ENCODE measurements at regions not wholly inside any gene's neighbourhood (a gene's known extent, or its start where the extent isn't known, plus 50 kb on each side); places are given as distances from the start of the nearest gene placed in this dataset.

- Histone ChIP-seq H3K4me1 (ENCODE audit: control insufficient read depth in 1 of 2, insufficient read depth in 2 of 2, low read length in 2 of 2) (no peaks in the 10 kb centered on the region), H3K9me3 (ENCODE audit: control insufficient read depth in 1 of 2, low read length in 2 of 2) (no peaks in the 10 kb centered on the region), H3K27ac (ENCODE audit: low read length) (no peak overlapping the region), H3K4me3 (ENCODE audit: low read depth in 1 of 2, low read length in 2 of 2) (no peak overlapping the region), H3K27me3 (ENCODE audit: low read depth, low read length) (no peaks in the 10 kb centered on the region), H3K36me3 (ENCODE audit: control insufficient read depth in 1 of 2, insufficient read depth in 2 of 2, low read length in 2 of 2) (no peaks in the 10 kb centered on the region)
Observed at GRCh38 chrX:148161701-148162100, 180.6 kb downstream of the FMR1NB start.

DNA sequence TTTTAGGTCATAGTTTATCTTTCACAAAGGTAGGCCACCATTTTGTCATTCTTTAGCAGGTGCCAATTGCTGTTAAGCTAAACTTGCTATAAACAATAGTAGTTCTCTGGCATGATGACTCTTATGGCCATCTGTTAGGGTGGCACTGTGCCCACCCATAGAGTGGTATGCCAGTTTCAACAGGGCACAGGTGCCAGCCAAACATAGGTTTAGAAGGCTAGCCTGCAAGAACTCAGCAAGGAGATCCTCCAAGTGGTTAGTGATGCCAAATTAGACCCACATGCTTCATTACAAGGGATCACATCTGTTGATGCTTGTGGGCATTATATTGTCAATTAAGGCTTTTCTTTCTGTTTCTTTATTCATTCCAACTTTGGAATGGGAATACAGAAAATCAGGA is 204.5 kb downstream of the FMR1NB start:
- no peaks in the 10 kb centered on the region for H3K36me3 ChIP-seq (ENCODE audit: control insufficient read depth in 1 of 2, insufficient read depth in 2 of 2, low read length in 2 of 2)
- no peaks in the 10 kb centered on the region for H3K27me3 ChIP-seq (ENCODE audit: low read depth, low read length)
- H3K27ac ChIP-seq (ENCODE audit: low read length), result no peak overlapping the region
- no peaks in the 10 kb centered on the region for H3K9me3 ChIP-seq (ENCODE audit: control insufficient read depth in 1 of 2, low read length in 2 of 2)
- H3K4me3 ChIP-seq (ENCODE audit: low read depth in 1 of 2, low read length in 2 of 2), result no peak overlapping the region
- no peaks in the 10 kb centered on the region for H3K4me1 ChIP-seq (ENCODE audit: control insufficient read depth in 1 of 2, insufficient read depth in 2 of 2, low read length in 2 of 2)

GRCh38 chrX:148192547-148192946 is 211.4 kb downstream of the FMR1NB start:
- Histone ChIP-seq H3K27ac (ENCODE audit: low read length) (no peak overlapping the region), H3K4me1 (ENCODE audit: control insufficient read depth in 1 of 2, insufficient read depth in 2 of 2, low read length in 2 of 2) (no peaks in the 10 kb centered on the region), H3K36me3 (ENCODE audit: control insufficient read depth in 1 of 2, insufficient read depth in 2 of 2, low read length in 2 of 2) (no peaks in the 10 kb centered on the region), H3K9me3 (ENCODE audit: control insufficient read depth in 1 of 2, low read length in 2 of 2) (no peaks in the 10 kb centered on the region), H3K4me3 (ENCODE audit: low read depth in 1 of 2, low read length in 2 of 2) (no peak overlapping the region), H3K27me3 (ENCODE audit: low read depth, low read length) (no peaks in the 10 kb centered on the region)

GRCh38 chrX:148193759-148194158 is 212.6 kb downstream of the FMR1NB start:
- Histone ChIP-seq H3K27me3 (ENCODE audit: low read depth, low read length) (no peaks in the 10 kb centered on the region), H3K36me3 (ENCODE audit: control insufficient read depth in 1 of 2, insufficient read depth in 2 of 2, low read length in 2 of 2) (no peaks in the 10 kb centered on the region)

DNA sequence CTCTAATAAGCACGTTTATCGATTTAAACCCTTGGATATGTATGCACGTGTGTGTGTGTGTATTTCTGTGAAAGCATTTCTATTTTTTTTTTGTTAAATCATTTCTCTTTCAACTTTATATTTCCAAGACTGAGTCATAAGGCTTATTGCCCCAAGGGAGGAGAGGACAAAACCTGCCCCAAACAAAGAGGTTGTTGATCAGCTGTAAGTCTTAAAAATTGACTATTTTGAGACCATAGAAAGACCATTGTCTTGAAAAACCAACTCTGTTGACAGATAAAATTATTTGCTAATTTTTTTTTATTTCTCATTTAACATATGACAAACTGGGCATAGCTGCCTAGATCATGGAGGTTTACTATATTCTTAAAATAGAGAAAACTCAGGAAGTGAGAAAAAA is 222.4 kb downstream of the FMR1NB start:
- H3K27me3 ChIP-seq (ENCODE audit: low read depth, low read length), result no peaks in the 10 kb centered on the region
- H3K36me3 ChIP-seq (ENCODE audit: control insufficient read depth in 1 of 2, insufficient read depth in 2 of 2, low read length in 2 of 2), result no peaks in the 10 kb centered on the region
- H3K4me1 ChIP-seq (ENCODE audit: control insufficient read depth in 1 of 2, insufficient read depth in 2 of 2, low read length in 2 of 2), result no peaks in the 10 kb centered on the region
- no peak overlapping the region for H3K4me3 ChIP-seq (ENCODE audit: low read depth in 1 of 2, low read length in 2 of 2)
- no peaks in the 10 kb centered on the region for H3K9me3 ChIP-seq (ENCODE audit: control insufficient read depth in 1 of 2, low read length in 2 of 2)
- no peak overlapping the region for H3K27ac ChIP-seq (ENCODE audit: low read length)

More at GRCh38 chrX:148193759-148194158, 212.6 kb downstream of the FMR1NB start:
- H3K4me1 ChIP-seq (ENCODE audit: control insufficient read depth in 1 of 2, insufficient read depth in 2 of 2, low read length in 2 of 2), result no peaks in the 10 kb centered on the region
- H3K4me3 ChIP-seq (ENCODE audit: low read depth in 1 of 2, low read length in 2 of 2), result no peak overlapping the region
- no peak overlapping the region for H3K27ac ChIP-seq (ENCODE audit: low read length)
- H3K9me3 ChIP-seq (ENCODE audit: control insufficient read depth in 1 of 2, low read length in 2 of 2), result no peaks in the 10 kb centered on the region

GRCh38 chrX:148204195-148204594 is 223.1 kb downstream of the FMR1NB start:
- no peaks in the 10 kb centered on the region for H3K27me3 ChIP-seq (ENCODE audit: low read depth, low read length)
- H3K4me3 ChIP-seq (ENCODE audit: low read depth in 1 of 2, low read length in 2 of 2), result no peak overlapping the region
- no peaks in the 10 kb centered on the region for H3K36me3 ChIP-seq (ENCODE audit: control insufficient read depth in 1 of 2, insufficient read depth in 2 of 2, low read length in 2 of 2)
- no peaks in the 10 kb centered on the region for H3K9me3 ChIP-seq (ENCODE audit: control insufficient read depth in 1 of 2, low read length in 2 of 2)
- no peaks in the 10 kb centered on the region for H3K4me1 ChIP-seq (ENCODE audit: control insufficient read depth in 1 of 2, insufficient read depth in 2 of 2, low read length in 2 of 2)
- H3K27ac ChIP-seq (ENCODE audit: low read length), result no peak overlapping the region

DNA sequence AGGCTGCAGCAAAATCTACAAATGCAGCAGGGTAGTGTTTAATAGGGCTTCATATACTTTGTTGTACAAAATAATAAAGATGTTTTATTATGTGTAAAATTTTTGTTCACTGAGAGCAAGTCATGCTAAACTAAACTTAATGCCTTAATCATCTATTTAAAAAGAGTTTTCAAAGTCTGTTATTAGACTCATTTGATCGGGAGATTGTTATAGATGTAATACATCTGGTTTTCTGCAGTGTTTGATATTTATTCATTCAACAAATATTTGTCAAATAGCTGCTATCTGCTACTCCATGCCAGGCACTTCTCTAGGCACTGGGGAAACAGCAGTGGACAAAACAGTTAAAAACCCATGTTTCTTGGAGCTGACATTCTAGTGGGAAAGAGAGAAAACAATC is 233.6 kb downstream of the FMR1NB start:
- no peak overlapping the region for H3K4me3 ChIP-seq (ENCODE audit: low read depth in 1 of 2, low read length in 2 of 2)
- no peak overlapping the region for H3K27ac ChIP-seq (ENCODE audit: low read length)
- H3K9me3 ChIP-seq (ENCODE audit: control insufficient read depth in 1 of 2, low read length in 2 of 2), result no peaks in the 10 kb centered on the region
- H3K4me1 ChIP-seq (ENCODE audit: control insufficient read depth in 1 of 2, insufficient read depth in 2 of 2, low read length in 2 of 2), result no peaks in the 10 kb centered on the region
- H3K27me3 ChIP-seq (ENCODE audit: low read depth, low read length), result no peaks in the 10 kb centered on the region
- no peaks in the 10 kb centered on the region for H3K36me3 ChIP-seq (ENCODE audit: control insufficient read depth in 1 of 2, insufficient read depth in 2 of 2, low read length in 2 of 2)

DNA sequence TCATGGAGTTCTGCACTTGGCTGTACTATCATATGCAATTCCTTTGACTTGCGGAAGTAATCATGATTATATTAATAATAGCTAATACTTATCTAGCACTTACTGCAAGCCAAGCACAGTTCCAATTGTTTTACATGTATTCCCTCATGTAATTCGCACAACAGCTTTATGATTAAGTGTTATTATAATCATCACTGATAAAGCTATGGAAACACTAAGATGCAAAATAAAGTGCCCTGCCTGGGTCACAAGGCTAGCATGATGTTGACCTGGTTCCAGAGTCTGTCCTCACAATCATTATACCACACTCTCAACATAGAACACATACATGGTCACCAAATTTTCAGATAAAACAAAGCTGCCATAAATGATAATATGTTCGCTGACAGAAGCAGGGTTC is 234.6 kb downstream of the FMR1NB start:
- Histone ChIP-seq H3K27me3 (ENCODE audit: low read depth, low read length) (no peaks in the 10 kb centered on the region), H3K4me1 (ENCODE audit: control insufficient read depth in 1 of 2, insufficient read depth in 2 of 2, low read length in 2 of 2) (no peaks in the 10 kb centered on the region), H3K36me3 (ENCODE audit: control insufficient read depth in 1 of 2, insufficient read depth in 2 of 2, low read length in 2 of 2) (no peaks in the 10 kb centered on the region), H3K27ac (ENCODE audit: low read length) (no peak overlapping the region), H3K4me3 (ENCODE audit: low read depth in 1 of 2, low read length in 2 of 2) (no peak overlapping the region), H3K9me3 (ENCODE audit: control insufficient read depth in 1 of 2, low read length in 2 of 2) (no peaks in the 10 kb centered on the region)

DNA sequence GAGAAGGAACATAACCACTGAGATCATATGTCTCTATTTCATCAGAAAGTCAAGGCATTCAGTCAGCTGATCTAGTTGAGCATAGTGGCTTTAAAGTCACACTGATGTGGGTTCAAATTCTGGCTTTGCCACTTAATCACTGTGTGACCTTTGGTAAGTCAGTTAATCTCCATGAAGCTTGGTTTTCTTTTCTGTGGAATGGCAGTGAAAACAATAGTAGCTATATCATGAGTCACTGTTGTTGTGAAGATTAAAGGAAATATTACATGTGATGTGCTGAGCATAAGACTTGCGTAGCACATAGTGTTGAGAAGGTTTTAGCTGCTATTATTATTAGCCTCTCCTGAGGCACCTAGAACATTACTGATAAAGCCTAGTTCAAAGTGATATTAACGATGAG is 242.2 kb downstream of the FMR1NB start:
- H3K4me1 ChIP-seq (ENCODE audit: control insufficient read depth in 1 of 2, insufficient read depth in 2 of 2, low read length in 2 of 2), result no peaks in the 10 kb centered on the region
- H3K4me3 ChIP-seq (ENCODE audit: low read depth in 1 of 2, low read length in 2 of 2), result no peak overlapping the region
- H3K36me3 ChIP-seq (ENCODE audit: control insufficient read depth in 1 of 2, insufficient read depth in 2 of 2, low read length in 2 of 2), result no peaks in the 10 kb centered on the region
- no peaks in the 10 kb centered on the region for H3K27me3 ChIP-seq (ENCODE audit: low read depth, low read length)
- no peak overlapping the region for H3K27ac ChIP-seq (ENCODE audit: low read length)
- no peaks in the 10 kb centered on the region for H3K9me3 ChIP-seq (ENCODE audit: control insufficient read depth in 1 of 2, low read length in 2 of 2)

DNA sequence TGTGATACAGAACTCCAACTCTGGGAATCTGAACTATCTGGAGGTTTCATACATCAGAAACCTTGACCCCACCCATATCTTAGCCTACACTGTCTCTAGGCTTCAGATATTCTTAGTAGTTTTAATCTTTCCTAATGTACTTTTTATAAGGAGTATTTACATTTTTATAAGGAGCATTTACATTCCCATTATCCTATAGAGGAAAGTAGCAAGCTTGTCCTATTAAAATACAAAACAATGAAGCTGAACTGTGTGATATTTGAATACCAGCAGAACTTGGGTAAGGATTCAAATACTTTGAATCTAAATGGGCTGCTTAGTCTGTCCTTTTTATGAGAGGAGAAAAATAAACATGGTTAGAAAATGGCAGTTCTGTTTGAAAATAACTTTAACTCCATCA is 247.4 kb downstream of the FMR1NB start:
- Histone ChIP-seq H3K36me3 (ENCODE audit: control insufficient read depth in 1 of 2, insufficient read depth in 2 of 2, low read length in 2 of 2) (no peaks in the 10 kb centered on the region), H3K27ac (ENCODE audit: low read length) (no peak overlapping the region)

DNA sequence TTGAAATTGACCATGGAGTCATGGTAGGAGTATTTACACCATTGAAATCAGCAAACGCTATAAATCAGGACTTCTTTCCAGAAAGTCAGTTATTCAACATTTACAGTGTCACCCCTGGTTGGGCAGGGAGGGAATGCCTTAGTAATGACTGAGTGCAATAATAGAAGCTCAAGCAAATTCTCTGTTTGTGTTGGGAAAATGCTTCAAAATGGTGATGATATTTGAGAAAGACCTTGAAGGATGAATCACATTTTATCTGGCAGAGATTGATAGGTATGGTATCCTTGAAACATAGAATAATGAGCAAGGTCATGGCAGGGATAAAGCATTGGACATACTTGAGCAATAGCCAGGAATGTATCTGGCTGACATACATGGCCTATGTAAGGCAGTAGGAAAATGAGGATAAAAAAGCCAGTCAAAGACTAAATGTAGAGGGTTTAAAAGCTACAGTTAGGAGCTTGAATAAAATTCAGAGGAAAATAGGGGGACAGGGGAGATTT is 248.7 kb downstream of the FMR1NB start:
- H3K4me3 ChIP-seq (ENCODE audit: low read depth in 1 of 2, low read length in 2 of 2), result no peak overlapping the region
- H3K4me1 ChIP-seq (ENCODE audit: control insufficient read depth in 1 of 2, insufficient read depth in 2 of 2, low read length in 2 of 2), result no peaks in the 10 kb centered on the region
- H3K36me3 ChIP-seq (ENCODE audit: control insufficient read depth in 1 of 2, insufficient read depth in 2 of 2, low read length in 2 of 2), result no peaks in the 10 kb centered on the region
- no peaks in the 10 kb centered on the region for H3K27me3 ChIP-seq (ENCODE audit: low read depth, low read length)
- H3K27ac ChIP-seq (ENCODE audit: low read length), result no peak overlapping the region
- H3K9me3 ChIP-seq (ENCODE audit: control insufficient read depth in 1 of 2, low read length in 2 of 2), result no peaks in the 10 kb centered on the region

More for the DNA sequence above, 247.4 kb downstream of the FMR1NB start:
- Histone ChIP-seq H3K4me3 (ENCODE audit: low read depth in 1 of 2, low read length in 2 of 2) (no peak overlapping the region), H3K4me1 (ENCODE audit: control insufficient read depth in 1 of 2, insufficient read depth in 2 of 2, low read length in 2 of 2) (no peaks in the 10 kb centered on the region), H3K27me3 (ENCODE audit: low read depth, low read length) (no peaks in the 10 kb centered on the region), H3K9me3 (ENCODE audit: control insufficient read depth in 1 of 2, low read length in 2 of 2) (no peaks in the 10 kb centered on the region)

GRCh38 chrX:148259990-148260389 is 240.4 kb upstream of the AFF2 start:
- H3K27me3 ChIP-seq (ENCODE audit: low read depth, low read length), result no peaks in the 10 kb centered on the region
- H3K36me3 ChIP-seq (ENCODE audit: control insufficient read depth in 1 of 2, insufficient read depth in 2 of 2, low read length in 2 of 2), result no peaks in the 10 kb centered on the region
- H3K27ac ChIP-seq (ENCODE audit: low read length), result no peak overlapping the region
- no peak overlapping the region for H3K4me3 ChIP-seq (ENCODE audit: low read depth in 1 of 2, low read length in 2 of 2)
- H3K9me3 ChIP-seq (ENCODE audit: control insufficient read depth in 1 of 2, low read length in 2 of 2), result peaks cover 0 to 3% of the 10 kb centered on the region in 2 donors
- no peaks in the 10 kb centered on the region for H3K4me1 ChIP-seq (ENCODE audit: control insufficient read depth in 1 of 2, insufficient read depth in 2 of 2, low read length in 2 of 2)
